ENCODE measurements at regions not wholly inside any gene's neighbourhood (a gene's known extent, or its start where the extent isn't known, plus 50 kb on each side); places are given as distances from the start of the nearest gene placed in this dataset.

- no peak for DNase-seq (ENCODE audit: low read depth in 2 of 2)
These were observed 138.3 kb upstream of the AGBL1 start for GRCh38 chr15:85941186-85941855.

GRCh38 chr15:85942632-85943031, 137.0 kb upstream of the AGBL1 start:
- no peak for DNase-seq (ENCODE audit: low read depth in 2 of 2)

- no peak for DNase-seq (ENCODE audit: low read depth in 2 of 2)
These were observed 136.5 kb upstream of the AGBL1 start for GRCh38 chr15:85943151-85943550.

GRCh38 chr15:85943791-85944190, 135.9 kb upstream of the AGBL1 start:
- no peak for DNase-seq (ENCODE audit: low read depth in 2 of 2)

GRCh38 chr15:85947021-85947420, 132.7 kb upstream of the AGBL1 start:
- no peak for DNase-seq (ENCODE audit: low read depth in 2 of 2)

- DNase-seq (ENCODE audit: low read depth in 2 of 2): no peak
These were observed 131.7 kb upstream of the AGBL1 start for GRCh38 chr15:85947936-85948335.

- no peak for DNase-seq (ENCODE audit: low read depth in 2 of 2)
These were observed 129.6 kb upstream of the AGBL1 start for GRCh38 chr15:85950101-85950500.

GRCh38 chr15:85954586-85954985, 125.1 kb upstream of the AGBL1 start:
- DNase-seq (ENCODE audit: low read depth in 2 of 2): no peak

GRCh38 chr15:85955501-85956391, 123.9 kb upstream of the AGBL1 start:
- no peak for DNase-seq (ENCODE audit: low read depth in 2 of 2)

GRCh38 chr15:85956532-85957275, 123.0 kb upstream of the AGBL1 start:
- DNase-seq (ENCODE audit: low read depth in 2 of 2): no peak

- DNase-seq (ENCODE audit: low read depth in 2 of 2): no peak
These were observed 120.1 kb upstream of the AGBL1 start for GRCh38 chr15:85959611-85960010.

- no peak for DNase-seq (ENCODE audit: low read depth in 2 of 2)
These were observed 119.3 kb upstream of the AGBL1 start for GRCh38 chr15:85960381-85960780.

- DNase-seq (ENCODE audit: low read depth in 2 of 2): no peak
These were observed 117.8 kb upstream of the AGBL1 start for GRCh38 chr15:85961821-85962220.

GRCh38 chr15:85963262-85963760, 116.4 kb upstream of the AGBL1 start:
- DNase-seq (ENCODE audit: low read depth in 2 of 2): no peak

GRCh38 chr15:85964471-85964870, 115.2 kb upstream of the AGBL1 start:
- no peak for DNase-seq (ENCODE audit: low read depth in 2 of 2)

GRCh38 chr15:85967553-85967952, 112.1 kb upstream of the AGBL1 start:
- no peak for DNase-seq (ENCODE audit: low read depth in 2 of 2)

GRCh38 chr15:85972805-85973540, 106.7 kb upstream of the AGBL1 start:
- no peak for DNase-seq (ENCODE audit: low read depth in 2 of 2)

GRCh38 chr15:85973584-85974347, 105.9 kb upstream of the AGBL1 start:
- no peak for DNase-seq (ENCODE audit: low read depth in 2 of 2)

GRCh38 chr15:85974348-85974705, 105.3 kb upstream of the AGBL1 start:
- no peak for DNase-seq (ENCODE audit: low read depth in 2 of 2)

GRCh38 chr15:85974742-85975141, 104.9 kb upstream of the AGBL1 start:
- DNase-seq (ENCODE audit: low read depth in 2 of 2): no peak

GRCh38 chr15:85976102-85976501, 103.6 kb upstream of the AGBL1 start:
- no peak for DNase-seq (ENCODE audit: low read depth in 2 of 2)

Data from stimulated activated CD4-positive, alpha-beta T cell treated with anti-CD3 and anti-CD28 coated beads, Interleukin-12 subunit alpha, Interleukin-12 subunit beta, amount 100 ng/mL, for 24 hours (primary cell).